ENCODE measurements at regions not wholly inside any gene's neighbourhood (a gene's known extent, or its start where the extent isn't known, plus 50 kb on each side); places are given as distances from the start of the nearest gene placed in this dataset.
"Not testable (repeated sequence)": the region's sequence is repeated elsewhere in the genome, so short reads cannot be mapped to it uniquely, and the experiment has no call there.

- DNase-seq = no peak
These were observed 529.7 kb downstream of the FBXO15 start for GRCh38 chr18:73617981-73618380.

- no peak for DNase-seq
These were observed 532.1 kb downstream of the FBXO15 start for GRCh38 chr18:73615506-73615905.

DNA sequence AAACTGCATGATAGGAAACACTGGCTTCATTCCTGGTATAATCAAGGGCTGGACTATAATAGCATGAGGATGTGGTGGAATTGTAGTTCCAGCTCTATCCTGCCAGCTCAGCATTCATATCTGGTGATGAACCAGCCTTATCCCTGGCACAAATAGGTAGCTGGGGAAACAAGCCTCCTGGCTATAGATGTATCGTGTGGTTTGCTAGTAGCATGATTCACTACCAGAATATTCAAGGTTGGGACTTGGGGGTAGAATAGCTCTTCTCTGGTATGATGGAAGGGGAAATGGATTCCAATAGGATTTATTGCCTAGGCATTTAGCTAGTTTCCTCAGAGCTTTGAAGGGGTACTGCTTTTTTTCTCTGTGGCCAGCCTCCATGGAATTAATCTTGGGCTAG, 532.8 kb downstream of the FBXO15 start:
- no peak for DNase-seq

DNA sequence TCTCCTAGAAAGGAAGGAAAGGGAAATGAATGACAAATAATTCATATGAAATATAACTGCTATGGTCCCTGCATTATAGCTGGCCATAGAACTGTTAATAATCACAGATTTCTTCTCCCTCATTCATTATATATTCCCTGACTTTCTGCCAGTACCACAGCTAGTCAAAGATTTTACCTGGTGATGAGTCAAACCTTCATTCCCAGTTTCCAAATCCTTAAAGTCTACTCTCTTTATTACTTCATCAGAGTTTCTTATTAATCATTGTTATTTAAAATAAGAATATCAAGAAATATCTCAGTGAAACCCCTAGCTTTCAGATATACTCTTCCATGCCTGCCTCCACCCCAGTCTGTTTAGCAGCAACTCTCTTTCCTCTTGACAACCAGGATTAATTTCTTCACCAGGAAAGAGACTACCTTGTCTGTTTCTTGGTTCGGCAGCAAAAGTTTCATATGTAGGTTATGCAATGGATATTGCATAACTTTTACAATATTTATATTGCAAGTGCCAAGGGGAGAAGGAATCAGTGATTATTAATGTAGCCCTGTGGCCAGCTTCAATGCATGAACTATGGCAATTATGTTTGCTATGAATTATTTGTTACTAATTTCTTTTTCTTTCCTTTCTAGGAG, 533.8 kb downstream of the FBXO15 start:
- no peak for DNase-seq

DNA sequence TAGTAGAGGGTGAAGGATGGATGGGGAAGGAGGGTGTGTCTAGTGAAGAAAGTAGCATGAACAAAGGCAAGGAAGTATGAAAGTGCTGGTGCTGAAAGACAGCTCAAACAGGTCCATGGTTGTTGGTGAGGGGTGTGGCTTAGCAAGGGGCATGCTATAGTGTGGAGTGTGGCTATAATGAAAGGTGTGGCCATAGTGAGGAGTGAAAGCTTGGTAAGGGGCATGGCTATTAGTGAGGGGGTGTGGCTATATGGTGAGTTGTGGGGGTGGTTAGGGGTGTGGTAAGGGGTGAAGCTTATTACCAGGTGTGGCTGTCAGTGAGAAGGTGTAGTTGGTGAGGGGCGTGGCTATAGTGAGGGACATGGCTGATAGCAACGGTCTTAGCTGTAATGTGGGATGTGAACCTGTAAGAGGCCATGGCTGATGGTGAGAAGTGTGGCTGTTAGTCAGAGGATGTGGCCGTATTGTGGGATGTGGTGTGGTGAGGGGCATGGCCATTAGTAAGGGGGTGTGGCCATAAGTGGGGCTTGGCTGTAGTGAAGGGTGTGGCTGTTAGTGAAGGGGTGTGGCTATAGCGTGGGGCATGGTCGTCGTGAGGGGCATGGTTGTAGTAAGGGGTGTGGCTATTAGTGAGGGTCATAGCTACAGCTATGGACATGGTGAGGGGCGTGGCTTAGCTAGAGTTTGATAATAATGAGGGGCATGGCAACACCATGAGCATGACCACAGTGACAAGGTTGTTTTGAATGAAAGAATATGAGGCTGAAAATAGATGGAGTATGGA, 549.6 kb downstream of the FBXO15 start:
- no peak for DNase-seq

DNA sequence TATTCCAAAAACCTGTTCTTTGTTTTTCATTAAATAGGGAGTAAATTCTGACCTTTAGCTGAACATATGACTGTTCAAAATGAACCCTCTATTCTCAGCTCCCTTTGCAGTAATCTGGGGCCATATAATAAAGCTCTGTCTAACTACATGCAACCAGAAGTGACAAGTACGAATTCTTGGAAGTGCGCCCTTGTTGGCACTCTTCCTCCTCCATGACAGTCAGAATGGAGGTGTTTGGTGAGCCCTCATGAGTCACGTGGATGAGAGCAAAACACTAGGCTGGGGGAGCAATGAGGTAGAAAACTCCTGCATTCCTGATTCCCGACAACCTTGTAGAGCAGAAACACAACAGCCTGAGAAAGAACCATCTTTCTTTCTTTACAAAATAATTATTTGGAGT, 552.9 kb downstream of the FBXO15 start:
- no peak for DNase-seq

GRCh38 chr18:73593207-73593606, 554.4 kb downstream of the FBXO15 start:
- no peak for DNase-seq

DNA sequence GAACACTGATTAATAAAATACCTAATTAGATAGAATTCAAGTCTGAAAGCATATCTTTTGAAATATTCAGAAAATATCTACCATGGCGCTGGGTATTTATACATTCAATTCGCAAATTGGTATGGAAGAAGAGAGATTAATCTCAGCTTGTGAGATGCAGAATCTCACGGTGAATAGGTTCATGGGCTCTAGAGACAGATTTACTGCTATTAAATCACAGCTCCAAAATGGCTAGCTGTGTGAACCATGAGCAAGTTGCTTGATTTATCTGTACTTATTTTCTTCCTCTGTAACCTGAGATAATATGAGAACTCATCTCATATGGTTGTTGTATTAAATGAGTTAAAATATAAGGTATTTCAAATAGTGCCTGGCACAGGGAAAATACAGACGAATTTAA, 556.7 kb downstream of the FBXO15 start:
- no peak for DNase-seq

GRCh38 chr18:73579698-73580097, 567.9 kb downstream of the FBXO15 start:
- no peak for DNase-seq

- DNase-seq = no peak
These were observed 570.3 kb downstream of the FBXO15 start for GRCh38 chr18:73577365-73577764.

- DNase-seq = no peak
These were observed 583.6 kb downstream of the FBXO15 start for GRCh38 chr18:73563901-73564472.

GRCh38 chr18:73563345-73563744, 584.3 kb downstream of the FBXO15 start:
- DNase-seq = no peak

DNA sequence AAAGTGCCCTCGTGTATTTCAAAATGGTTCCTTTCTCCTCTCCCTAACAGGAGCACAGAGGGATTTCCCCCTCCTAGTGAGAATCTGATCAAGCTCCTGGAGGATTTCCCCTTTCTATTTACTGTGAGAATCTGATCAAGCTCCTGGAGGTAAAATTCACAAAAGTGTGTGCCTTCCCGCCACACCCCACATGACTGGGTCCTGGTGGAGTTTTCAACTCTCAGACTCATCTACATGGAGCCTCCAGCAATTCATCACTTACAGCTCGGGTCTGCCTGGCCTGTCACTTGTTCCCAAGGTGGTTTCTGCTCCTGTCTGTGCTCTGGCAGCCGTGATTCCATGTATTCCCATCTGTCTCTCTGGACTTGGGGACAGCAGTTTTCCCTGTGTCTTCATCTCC, 590.7 kb downstream of the FBXO15 start:
- no peak for DNase-seq

DNA sequence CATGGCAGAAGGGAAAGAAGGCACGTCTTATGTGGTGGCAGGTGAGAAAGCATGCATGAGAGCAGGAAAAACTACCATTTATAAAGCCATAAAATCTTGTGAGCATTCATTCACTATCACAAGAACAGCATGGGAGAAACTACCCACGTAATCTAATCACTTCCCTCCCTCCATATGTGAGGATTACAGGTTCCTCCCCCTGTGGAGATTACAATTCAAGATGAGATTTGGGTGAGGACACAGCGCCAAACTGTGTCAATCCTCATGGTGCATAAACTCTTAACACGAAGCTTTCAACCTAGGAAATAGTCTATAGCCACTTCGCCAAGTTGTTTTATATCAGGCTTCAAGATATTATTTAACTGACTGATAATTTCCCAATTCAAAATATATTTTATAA, 595.5 kb downstream of the FBXO15 start:
- DNase-seq = no peak

- no peak for DNase-seq
These were observed 596.4 kb downstream of the FBXO15 start for GRCh38 chr18:73551211-73551610.

DNA sequence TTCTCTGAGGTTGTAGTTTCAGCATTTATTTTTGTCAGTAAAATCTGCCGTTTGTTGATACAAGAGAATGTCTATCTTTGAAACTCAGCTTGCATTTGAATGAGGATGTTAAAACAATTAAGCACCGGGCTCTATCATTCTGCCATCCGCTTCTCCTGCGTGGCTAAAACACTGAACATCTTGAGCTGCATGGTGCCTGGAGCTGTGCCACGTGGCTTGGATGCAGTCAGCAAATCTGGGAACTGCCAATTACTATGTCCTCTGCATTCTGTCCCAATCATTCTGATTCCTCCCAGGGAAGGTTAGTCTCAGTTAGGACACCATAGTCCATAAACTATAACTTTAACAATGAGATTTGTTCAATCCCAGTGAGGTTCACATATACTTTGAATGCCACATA, 598.4 kb downstream of the FBXO15 start:
- DNase-seq = no peak

DNA sequence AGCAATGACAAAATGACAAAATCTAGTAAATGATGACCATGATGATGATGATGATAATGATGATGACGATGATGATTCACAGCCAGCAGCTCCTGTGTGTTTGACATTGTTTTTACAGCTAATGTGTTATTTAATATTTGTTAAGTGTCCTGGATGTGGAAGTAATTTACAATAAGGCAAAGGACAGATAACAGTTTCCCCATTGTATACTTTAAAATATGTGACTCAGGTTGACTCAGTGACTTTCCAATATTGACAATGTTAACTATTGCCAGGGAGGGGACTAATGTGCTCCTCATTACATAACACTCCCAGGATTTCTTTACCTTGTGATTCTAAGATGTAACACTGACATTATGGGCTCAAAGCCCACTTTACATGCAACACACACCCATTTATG, 602.2 kb downstream of the FBXO15 start:
- DNase-seq = no peak

- DNase-seq = no peak
These were observed 603.0 kb downstream of the FBXO15 start for GRCh38 chr18:73544617-73545016.

DNA sequence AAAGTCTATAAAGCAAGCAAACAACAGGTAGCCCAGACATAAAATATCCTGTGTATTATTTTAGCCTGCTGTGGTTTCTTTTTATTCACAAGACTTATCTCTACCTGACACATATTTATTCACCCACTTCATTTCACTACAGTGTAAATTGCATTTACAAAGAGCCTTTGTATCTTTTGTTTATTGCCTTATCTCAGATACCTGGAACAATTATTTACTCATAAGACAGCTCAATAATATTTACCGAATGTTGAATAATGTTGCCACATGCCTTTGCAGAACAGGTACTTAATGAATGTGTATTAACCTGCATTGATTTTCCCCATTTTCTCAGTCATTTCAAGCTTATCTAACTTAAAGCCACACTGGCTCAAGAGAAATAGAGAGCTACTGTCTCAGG, 603.6 kb downstream of the FBXO15 start:
- DNase-seq = no peak

DNA sequence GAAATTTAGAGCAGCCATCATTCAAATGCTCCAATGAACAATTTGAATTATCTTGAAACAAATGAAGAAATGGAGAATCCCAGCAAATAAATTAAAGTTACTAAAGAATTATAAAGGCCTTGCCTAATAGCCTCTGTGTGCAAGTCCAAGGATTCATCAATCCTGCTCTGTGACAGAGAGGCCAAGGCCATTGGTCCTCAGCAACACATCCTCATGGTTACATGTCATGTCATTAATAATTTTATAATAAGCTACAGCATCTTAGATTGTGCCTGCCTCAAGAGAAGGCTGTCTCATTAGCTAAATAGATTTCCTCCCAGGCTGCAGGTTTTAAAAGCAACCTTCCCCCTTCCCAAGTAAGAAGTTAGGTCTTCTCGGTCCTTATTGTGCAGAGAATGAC, 611.6 kb downstream of the FBXO15 start:
- DNase-seq = no peak

GRCh38 chr18:73535189-73535588, 612.4 kb downstream of the FBXO15 start:
- DNase-seq = no peak

DNA sequence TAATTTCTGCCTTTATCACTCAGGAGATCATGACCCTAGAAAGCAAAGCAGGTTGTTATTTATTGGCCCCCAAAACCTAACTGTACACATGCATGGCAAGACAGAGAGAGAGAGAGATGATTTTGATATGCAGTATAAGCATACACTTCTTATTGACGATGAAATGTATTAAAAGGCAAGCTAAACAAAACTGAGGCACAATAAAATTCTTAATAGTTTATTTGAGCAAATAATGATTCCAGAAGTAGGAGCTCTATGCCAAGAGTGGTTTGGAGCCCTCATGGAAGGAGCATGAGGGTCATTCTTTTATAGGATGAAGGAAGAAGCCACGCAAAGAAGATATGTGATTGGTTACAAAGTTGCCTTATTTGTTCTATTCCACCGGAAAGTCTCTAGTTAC, 616.0 kb downstream of the FBXO15 start:
- no peak for DNase-seq

GRCh38 chr18:73528066-73528465, 619.6 kb downstream of the FBXO15 start:
- DNase-seq = no peak

DNA sequence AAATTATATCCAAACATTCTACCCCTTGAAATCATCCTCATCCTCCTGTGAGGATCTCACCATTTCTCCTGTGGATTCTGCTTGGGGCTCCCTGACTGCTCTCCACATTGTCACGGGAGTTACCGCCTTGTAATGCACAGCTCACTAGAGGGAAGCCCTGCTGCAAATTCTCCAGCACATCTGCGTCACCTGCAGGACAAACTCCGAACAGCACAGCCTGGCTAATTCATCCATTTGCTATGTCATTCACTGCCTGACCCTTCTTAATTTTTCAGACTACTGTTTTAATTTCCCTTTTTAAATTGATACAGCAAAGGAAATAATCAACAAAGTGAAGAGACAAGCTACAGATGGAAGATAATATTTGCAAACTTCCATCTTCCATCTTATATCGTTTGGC, 627.4 kb downstream of the FBXO15 start:
- DNase-seq = no peak

DNA sequence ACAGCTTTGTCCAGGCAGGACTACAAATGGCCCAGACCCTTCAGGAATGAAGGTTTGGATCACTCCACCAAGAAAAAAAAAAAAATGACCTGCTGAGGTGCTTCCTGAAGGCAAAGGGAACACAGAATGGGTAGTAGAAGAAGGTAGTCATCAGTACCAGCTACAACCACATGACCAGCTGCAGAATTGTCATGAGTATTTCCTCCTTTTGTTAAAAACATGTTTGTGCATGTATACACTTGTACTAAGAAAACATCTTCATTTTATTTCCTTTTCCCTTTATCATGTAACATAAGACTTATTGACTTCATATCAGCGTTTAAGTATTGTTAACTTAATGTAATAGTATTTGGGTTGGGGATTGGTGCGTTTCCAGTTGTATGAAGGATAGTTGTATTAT, 631.6 kb downstream of the FBXO15 start:
- DNase-seq = not testable (repeated sequence)
